Endodermal cell (in vitro differentiated cells): ENCODE measurements at regions not wholly inside any gene's neighbourhood (a gene's known extent, or its start where the extent isn't known, plus 50 kb on each side); places are given as distances from the start of the nearest gene placed in this dataset.

Experiments
- DNase-seq: peaks from one replicate; pipeline ENCODE4 v3.0.0-alpha.2; 2017
- H3K27ac ChIP-seq: 2 replicates; pipeline ENCODE4 v1.5.1; 2013; ENCODE audit warnings: mild to moderate bottlenecking, low read depth, low read length, moderate library complexity
- H3K27me3 ChIP-seq: 2 replicates; pipeline ENCODE4 v1.6.1; 2013; ENCODE audit warnings: mild to moderate bottlenecking, low read length, moderate library complexity; ENCODE audit not compliant: insufficient read depth, control insufficient read depth, poor library complexity, severe bottlenecking
- H3K36me3 ChIP-seq: 2 replicates; pipeline ENCODE4 v1.7.0; 2013; ENCODE audit warnings: mild to moderate bottlenecking, low read length, moderate library complexity; ENCODE audit not compliant: control insufficient read depth, insufficient read depth
- H3K4me1 ChIP-seq: one replicate; pipeline ENCODE4 v1.7.0; 2013; ENCODE audit warnings: low read length; ENCODE audit not compliant: control insufficient read depth, insufficient read depth
- H3K4me3 ChIP-seq: 2 replicates; pipeline ENCODE4 v1.5.1; 2013; ENCODE audit warnings: mild to moderate bottlenecking, low read length, moderate library complexity
- H3K9ac ChIP-seq: 2 replicates; pipeline ENCODE4 v1.6.1; 2013; ENCODE audit warnings: mild to moderate bottlenecking, low read length, moderate library complexity; ENCODE audit not compliant: poor library complexity, severe bottlenecking; ENCODE audit errors: extremely low read depth
- H3K9me3 ChIP-seq: 2 replicates; pipeline ENCODE4 v1.6.1; 2013; ENCODE audit warnings: mild to moderate bottlenecking, low read length, moderate library complexity; ENCODE audit not compliant: control insufficient read depth
- H3K27ac Mint-ChIP-seq: 2 replicates; pipeline ENCODE4 v1.8.0; 2020; ENCODE audit warnings: mixed read lengths
- H3K27me3 Mint-ChIP-seq: 2 replicates; pipeline ENCODE4 v1.8.0; 2021; ENCODE audit warnings: mild to moderate bottlenecking, mixed read lengths; ENCODE audit not compliant: insufficient read depth
- H3K36me3 Mint-ChIP-seq: 2 replicates; pipeline ENCODE4 v1.8.0; 2020; ENCODE audit warnings: low read depth, mixed read lengths
- H3K4me1 Mint-ChIP-seq: 2 replicates; pipeline ENCODE4 v1.8.0; 2020; ENCODE audit warnings: mixed read lengths
- H3K4me3 Mint-ChIP-seq: 2 replicates; pipeline ENCODE4 v1.8.0; 2020; ENCODE audit warnings: mild to moderate bottlenecking, moderate library complexity, mixed read lengths
- H3K9me3 Mint-ChIP-seq: 2 replicates; pipeline ENCODE4 v1.8.0; 2020; ENCODE audit warnings: mild to moderate bottlenecking, mixed read lengths
- WGBS, 2 experiments: methylation state at CpG; one replicate each; pipeline versions ENCODE4 v1.1.5 to v1.1.7; 2013; ENCODE audit warnings: missing lambda C conversion rate in 2 of 2, mixed read lengths in 1 of 2; ENCODE audit not compliant: insufficient coverage in 1 of 2, insufficient read length in 1 of 2; 5-methylcytosine and 5-hydroxymethylcytosine counted together
- TF ChIP-seq, protein P1 (sequence below): fragments of 200-600 bp; sonication (generic); conservative IDR thresholded peaks from 2 replicates; pipeline ENCODE4 v1.5.0; 2021; ENCODE audit warnings: antibody characterized with exemption, mild to moderate bottlenecking

DNA sequence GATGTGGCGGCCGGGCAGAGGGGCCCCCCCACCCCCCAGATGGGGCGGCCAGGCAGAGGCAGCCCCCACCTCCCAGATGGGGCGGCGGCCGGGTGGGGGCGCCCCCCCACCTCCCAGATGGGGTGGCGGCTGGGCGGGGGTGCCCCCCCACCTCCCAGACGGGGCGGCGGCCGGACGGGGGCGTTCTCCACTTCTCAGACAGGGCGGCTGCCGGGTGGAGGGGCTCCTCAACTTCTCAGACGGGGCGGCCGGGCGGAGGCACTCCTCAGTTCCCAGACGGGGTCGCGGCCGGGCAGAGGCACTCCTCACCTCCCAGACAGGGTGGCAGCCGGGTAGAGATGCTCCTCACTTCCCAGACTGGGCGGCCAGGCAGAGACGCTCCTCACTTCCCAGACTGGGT, 469.8 kb downstream of the PCNX1 start:
- Histone ChIP-seq H3K9ac (no peak overlapping the region), H3K4me1 (peaks cover 3% of the 10 kb centered on the region), H3K9me3 (peaks cover 38% of the 10 kb centered on the region), H3K4me3 (no peak overlapping the region), H3K27me3 (no peaks in the 10 kb centered on the region), H3K36me3 (no peaks in the 10 kb centered on the region), H3K27ac (no peak overlapping the region)
- TF ChIP-seq, protein P1, sequence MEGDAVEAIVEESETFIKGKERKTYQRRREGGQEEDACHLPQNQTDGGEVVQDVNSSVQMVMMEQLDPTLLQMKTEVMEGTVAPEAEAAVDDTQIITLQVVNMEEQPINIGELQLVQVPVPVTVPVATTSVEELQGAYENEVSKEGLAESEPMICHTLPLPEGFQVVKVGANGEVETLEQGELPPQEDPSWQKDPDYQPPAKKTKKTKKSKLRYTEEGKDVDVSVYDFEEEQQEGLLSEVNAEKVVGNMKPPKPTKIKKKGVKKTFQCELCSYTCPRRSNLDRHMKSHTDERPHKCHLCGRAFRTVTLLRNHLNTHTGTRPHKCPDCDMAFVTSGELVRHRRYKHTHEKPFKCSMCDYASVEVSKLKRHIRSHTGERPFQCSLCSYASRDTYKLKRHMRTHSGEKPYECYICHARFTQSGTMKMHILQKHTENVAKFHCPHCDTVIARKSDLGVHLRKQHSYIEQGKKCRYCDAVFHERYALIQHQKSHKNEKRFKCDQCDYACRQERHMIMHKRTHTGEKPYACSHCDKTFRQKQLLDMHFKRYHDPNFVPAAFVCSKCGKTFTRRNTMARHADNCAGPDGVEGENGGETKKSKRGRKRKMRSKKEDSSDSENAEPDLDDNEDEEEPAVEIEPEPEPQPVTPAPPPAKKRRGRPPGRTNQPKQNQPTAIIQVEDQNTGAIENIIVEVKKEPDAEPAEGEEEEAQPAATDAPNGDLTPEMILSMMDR = no peak
- no peak overlapping the region for H3K4me3 Mint-ChIP-seq
- no peaks in the 10 kb centered on the region for H3K27me3 Mint-ChIP-seq
- 93 to 97% methylated on average over 3 to 28 of the region's 28 CpGs for WGBS, 2 experiments
- H3K36me3 Mint-ChIP-seq = peaks cover 34% of the 10 kb centered on the region
- peaks cover 11% of the 10 kb centered on the region for H3K4me1 Mint-ChIP-seq
- DNase-seq = no peak
- H3K9me3 Mint-ChIP-seq = peaks cover 40% of the 10 kb centered on the region
- no peak overlapping the region for H3K27ac Mint-ChIP-seq

DNA sequence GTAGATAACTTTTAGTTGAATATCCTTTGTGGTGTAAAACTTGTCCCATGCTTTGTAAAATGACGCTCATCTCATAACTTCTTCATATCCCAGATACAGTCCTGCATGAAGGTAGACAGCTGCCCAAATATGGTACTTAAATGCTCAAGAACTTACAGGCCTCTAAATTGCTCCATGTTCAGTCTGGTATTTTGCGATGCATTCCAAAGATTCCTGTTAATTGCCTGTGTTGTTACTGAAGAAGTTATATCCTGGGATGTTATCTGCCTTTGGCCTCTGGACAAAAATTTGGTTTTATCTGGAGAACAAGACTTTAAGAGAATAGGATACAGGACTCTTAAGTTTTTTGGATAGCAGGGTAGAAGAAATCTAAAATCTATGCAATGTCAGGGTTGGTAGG, 473.0 kb downstream of the PCNX1 start:
- Mint-ChIP-seq H3K27ac (peak overlapping the region; percentile 8), H3K27me3 (no peaks in the 10 kb centered on the region), H3K4me3 (no peak overlapping the region), H3K4me1 (peaks cover 38% of the 10 kb centered on the region), H3K36me3 (peaks cover 31% of the 10 kb centered on the region), H3K9me3 (peaks cover 38% of the 10 kb centered on the region)
- Histone ChIP-seq H3K9me3 (peaks cover 31% of the 10 kb centered on the region), H3K4me3 (no peak overlapping the region), H3K27me3 (no peaks in the 10 kb centered on the region), H3K9ac (no peak overlapping the region), H3K36me3 (no peaks in the 10 kb centered on the region), H3K4me1 (peaks cover 9% of the 10 kb centered on the region), H3K27ac (no peak overlapping the region)
- DNase-seq = no peak
- TF ChIP-seq, protein P1 = no peak
- 98 to 100% methylated on average over 2 of the region's 2 CpGs for whole genome bisulfite sequencing, 2 experiments

DNA sequence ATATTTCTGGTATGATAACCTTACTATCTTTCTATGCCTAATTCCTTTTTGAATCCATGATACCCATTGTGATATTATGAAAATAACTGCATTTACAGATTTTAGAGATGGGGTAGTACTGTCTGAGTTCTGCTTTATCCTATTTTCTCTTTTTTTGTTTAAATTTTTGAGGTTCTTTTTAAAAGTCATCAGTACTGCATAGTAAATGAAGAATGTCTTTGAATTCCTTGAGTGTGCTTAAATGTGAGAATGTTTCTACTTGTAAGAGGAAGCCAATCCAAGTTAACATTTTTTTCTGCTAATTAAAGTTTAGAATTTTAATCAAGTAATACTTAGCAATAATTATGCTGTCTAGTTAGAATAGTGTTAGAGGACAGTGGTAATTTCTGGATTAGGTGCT, 474.6 kb downstream of the PCNX1 start:
- no peak overlapping the region for H3K4me3 Mint-ChIP-seq
- Histone ChIP-seq H3K9me3 (peaks cover 29% of the 10 kb centered on the region), H3K4me1 (peaks cover 9% of the 10 kb centered on the region), H3K36me3 (no peaks in the 10 kb centered on the region), H3K4me3 (no peak overlapping the region), H3K9ac (no peak overlapping the region), H3K27ac (no peak overlapping the region), H3K27me3 (no peaks in the 10 kb centered on the region)
- H3K4me1 Mint-ChIP-seq = peaks cover 38% of the 10 kb centered on the region
- peaks cover 29% of the 10 kb centered on the region for H3K36me3 Mint-ChIP-seq
- H3K9me3 Mint-ChIP-seq = peaks cover 24% of the 10 kb centered on the region
- no peak for DNase-seq
- H3K27ac Mint-ChIP-seq = no peak overlapping the region
- H3K27me3 Mint-ChIP-seq = no peaks in the 10 kb centered on the region
- TF ChIP-seq, protein P1 = no peak
